ENCODE measurements at regions not wholly inside any gene's neighbourhood (a gene's known extent, or its start where the extent isn't known, plus 50 kb on each side); places are given as distances from the start of the nearest gene placed in this dataset.

DNA sequence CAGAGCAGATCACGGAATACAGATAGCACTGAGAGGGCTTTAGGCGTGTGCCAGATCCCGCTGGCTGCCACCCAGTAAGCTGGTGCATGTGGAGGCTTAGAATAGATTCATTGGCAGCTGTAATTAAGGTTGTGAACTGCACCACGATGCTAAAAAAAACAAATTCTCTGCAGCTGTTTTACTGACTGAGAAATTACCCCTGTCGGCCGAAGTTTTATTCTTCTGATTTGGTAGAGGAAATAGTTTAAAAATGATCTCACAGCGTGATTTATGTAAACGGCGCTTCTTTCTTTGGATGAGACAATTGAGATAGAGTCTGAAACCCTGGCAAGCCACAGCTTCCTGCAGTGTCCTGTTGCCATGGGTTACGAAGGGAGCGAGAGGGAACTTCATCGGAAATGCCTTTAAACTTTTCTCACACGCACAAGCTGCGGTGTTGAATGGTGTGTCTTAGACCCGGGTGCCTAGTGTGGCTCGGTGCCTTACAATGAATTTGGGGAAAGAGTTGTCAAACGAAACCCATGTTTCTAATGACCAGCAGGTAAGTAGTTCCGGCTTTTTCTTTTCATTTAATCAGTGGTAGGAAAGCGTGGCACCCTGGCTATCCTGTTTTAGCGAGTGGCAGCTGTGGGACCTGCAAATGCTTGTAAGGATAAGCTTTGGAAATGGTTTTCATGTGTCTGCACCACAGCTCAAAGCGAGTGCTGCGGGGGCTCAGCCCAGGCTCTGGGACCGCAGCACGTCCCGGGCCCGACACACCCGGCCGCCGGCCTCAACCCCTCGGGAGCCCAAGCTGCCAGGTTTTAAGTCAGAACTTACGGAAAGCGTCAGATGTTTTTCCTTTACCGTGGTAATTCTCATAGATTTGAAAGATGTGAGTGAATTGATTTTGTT lies 71.7 kb upstream of the HGFAC start:
- H3K36me3 ChIP-seq (replicated peaks in 1 of 2; ENCODE audit: control insufficient read depth in 1 of 2, insufficient read depth in 2 of 2, low read length in 1 of 2) = no peaks in the 10 kb centered on the region
- H3K4me2 ChIP-seq = peak overlapping the region; percentile 90
- ChIA-PET POLR2A (no interaction called here), CTCF (interaction anchor here (0.7 to 2.0 kb wide), 7 partner anchors 16 to 177 kb away, joined by 3 to 7 read pairs (median 5); no protein-coding TSS in a partner anchor)
- H3K27me3 ChIP-seq (ENCODE audit: insufficient read depth) = no peaks in the 10 kb centered on the region
- peak overlapping the region; percentile 25 to 62; a peak in 3 of 4 replicates for H3K4me3 ChIP-seq (ENCODE audit: low read depth in 2 of 2, low read length in 1 of 2)
- DNase-seq = peak; percentile 69
- H4K20me1 ChIP-seq (ENCODE audit: insufficient read depth) = peaks cover 18% of the 10 kb centered on the region
- 68% methylated on average over 33 of the region's 33 CpGs for WGBS (ENCODE audit: low lambda C conversion rate)
- H3K79me2 ChIP-seq (ENCODE audit: insufficient read depth) = peaks cover 44% of the 10 kb centered on the region
- peaks cover 19 to 28% of the 10 kb centered on the region in 2 experiments for H3K4me1 ChIP-seq (ENCODE audit: control insufficient read depth in 1 of 2, insufficient read depth in 2 of 2, low read depth in 1 of 2, low read length in 1 of 2)
- peaks cover 23% of the 10 kb centered on the region for H3F3A ChIP-seq (replicated peaks; ENCODE audit: insufficient read depth)
- H3K27ac ChIP-seq (ENCODE audit: low read depth in 2 of 2, low read length in 1 of 2) = peak overlapping the region; percentile 17 to 92; a peak in 3 of 4 replicates
- no peaks in the 10 kb centered on the region for H3K9me3 ChIP-seq
- H2AFZ ChIP-seq (ENCODE audit: low read depth) = peak overlapping the region; percentile 52; the same call in 1 of the 2 replicates
- peak overlapping the region; percentile 64 for H3K9ac ChIP-seq
- no peaks in the 10 kb centered on the region for H3K9me2 ChIP-seq
- TF ChIP-seq ELF1 (IDR thresholded peaks at IDR 0.05) = no peak
- TF ChIP-seq, protein P1, sequence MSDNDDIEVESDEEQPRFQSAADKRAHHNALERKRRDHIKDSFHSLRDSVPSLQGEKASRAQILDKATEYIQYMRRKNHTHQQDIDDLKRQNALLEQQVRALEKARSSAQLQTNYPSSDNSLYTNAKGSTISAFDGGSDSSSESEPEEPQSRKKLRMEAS (IDR thresholded peaks at IDR 0.05; ENCODE audit: low read depth) = no peak
- TF ChIP-seq FOXM1 (IDR thresholded peaks at IDR 0.05; ENCODE audit: low read depth) = no peak
- TF ChIP-seq YY1 (IDR thresholded peaks at IDR 0.05; ENCODE audit: low read depth) = no peak
- no peak for TF ChIP-seq MXI1 (IDR thresholded peaks at IDR 0.05; ENCODE audit: low read depth, low read length)
- TF ChIP-seq NFIC (IDR thresholded peaks at IDR 0.05; ENCODE audit: borderline replicate concordance) = peak; percentile 41
- TF ChIP-seq FOXJ3 (CRISPR knock-in tag; IDR thresholded peaks at IDR 0.05) = no peak
- TF ChIP-seq USF1 (IDR thresholded peaks at IDR 0.05; ENCODE audit: borderline replicate concordance, low read depth) = no peak
- TF ChIP-seq MEF2A (IDR thresholded peaks at IDR 0.05; ENCODE audit: borderline replicate concordance, low read depth) = no peak; the same call in 1 of the 2 replicates
- TF ChIP-seq CTCF (IDR thresholded peaks at IDR 0.05) = peak; percentile 24; the same call in 1 of the 2 replicates
- TF ChIP-seq RXRA (IDR thresholded peaks at IDR 0.05; ENCODE audit: borderline replicate concordance, low read depth) = no peak
- no peak for TF ChIP-seq TAF1 (IDR thresholded peaks at IDR 0.05; ENCODE audit: borderline replicate concordance, low read depth, low read length)
- TF ChIP-seq, protein P2, sequence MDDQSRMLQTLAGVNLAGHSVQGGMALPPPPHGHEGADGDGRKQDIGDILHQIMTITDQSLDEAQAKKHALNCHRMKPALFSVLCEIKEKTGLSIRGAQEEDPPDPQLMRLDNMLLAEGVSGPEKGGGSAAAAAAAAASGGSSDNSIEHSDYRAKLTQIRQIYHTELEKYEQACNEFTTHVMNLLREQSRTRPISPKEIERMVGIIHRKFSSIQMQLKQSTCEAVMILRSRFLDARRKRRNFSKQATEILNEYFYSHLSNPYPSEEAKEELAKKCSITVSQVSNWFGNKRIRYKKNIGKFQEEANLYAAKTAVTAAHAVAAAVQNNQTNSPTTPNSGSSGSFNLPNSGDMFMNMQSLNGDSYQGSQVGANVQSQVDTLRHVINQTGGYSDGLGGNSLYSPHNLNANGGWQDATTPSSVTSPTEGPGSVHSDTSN (IDR thresholded peaks at IDR 0.05) = peak; percentile 84
- TF ChIP-seq GATA2 (CRISPR knock-in tag; IDR thresholded peaks at IDR 0.05) = no peak
- no peak for TF ChIP-seq RCOR1 (IDR thresholded peaks at IDR 0.05; ENCODE audit: low read length)
- no peak for TF ChIP-seq CHD2 (IDR thresholded peaks at IDR 0.05; ENCODE audit: low read length, partially characterized antibody)
- no peak for TF ChIP-seq GABPA (IDR thresholded peaks at IDR 0.05; ENCODE audit: low read depth)
- TF ChIP-seq SMC3 (IDR thresholded peaks at IDR 0.05; ENCODE audit: low read depth, low read length) = no peak
- TF ChIP-seq EP300 (IDR thresholded peaks at IDR 0.05; ENCODE audit: borderline replicate concordance in 1 of 2, low read depth in 1 of 2, low read length in 1 of 2) = no peak; a peak in 1 of 4 replicates
- TF ChIP-seq USF2 (IDR thresholded peaks at IDR 0.05; ENCODE audit: borderline replicate concordance, low read depth, low read length) = no peak
- peak; percentile 71 for TF ChIP-seq TCF12 (IDR thresholded peaks at IDR 0.05)
- TF ChIP-seq RFX5 (IDR thresholded peaks at IDR 0.05; ENCODE audit: low read length) = no peak
- peak; percentile 8; the same call in 1 of the 2 replicates for TF ChIP-seq SIN3A (IDR thresholded peaks at IDR 0.05; ENCODE audit: borderline replicate concordance, low read depth, low read length)
- no peak for TF ChIP-seq RAD21 (IDR thresholded peaks at IDR 0.05; ENCODE audit: low read length)
- TF ChIP-seq ZBTB33 (IDR thresholded peaks at IDR 0.05; ENCODE audit: borderline replicate concordance, low read depth) = no peak

Data from SK-N-SH (cell line).